ENCODE measurements at regions not wholly inside any gene's neighbourhood (a gene's known extent, or its start where the extent isn't known, plus 50 kb on each side); places are given as distances from the start of the nearest gene placed in this dataset.

GRCh38 chr7:35477609-35478008, 217.3 kb downstream of the HERPUD2 start:
- intact Hi-C loops (cut with DNase I), result no loop called here

GRCh38 chr7:35474100-35474499, 220.2 kb upstream of the TBX20 start:
- DNase-seq, result no peak
- no peaks in the 10 kb centered on the region for H3K36me3 ChIP-seq (replicated peaks in 1 of 2)
- TF ChIP-seq POLR2A (IDR thresholded peaks at IDR 0.05) (no peak), CTCF (IDR thresholded peaks at IDR 0.05) (no peak)
- 79 to 94% (median 87%) methylated on average over 1 of the region's 1 CpG for WGBS, 4 donors
- no peaks in the 10 kb centered on the region for H3K4me1 ChIP-seq (replicated peaks in 1 of 2)
- intact Hi-C loops (cut with DNase I), result no loop called here
- H3K4me3 ChIP-seq, result no peak overlapping the region
- peaks cover 0 to 8% (median 0%) of the 10 kb centered on the region in 3 donors for H3K9me3 ChIP-seq (replicated peaks in 1 of 3)
- no peak overlapping the region for H3K27ac ChIP-seq
- H3K27me3 ChIP-seq, result no peaks in the 10 kb centered on the region

More at GRCh38 chr7:35477609-35478008, 217.3 kb downstream of the HERPUD2 start:
- TF ChIP-seq CTCF (IDR thresholded peaks at IDR 0.05) (no peak), POLR2A (IDR thresholded peaks at IDR 0.05) (no peak)
- Histone ChIP-seq H3K27me3 (no peaks in the 10 kb centered on the region), H3K27ac (no peak overlapping the region), H3K36me3 (replicated peaks in 1 of 2) (no peaks in the 10 kb centered on the region), H3K4me1 (replicated peaks in 1 of 2) (no peaks in the 10 kb centered on the region), H3K4me3 (no peak overlapping the region), H3K9me3 (replicated peaks in 1 of 3) (peaks cover 0 to 8% (median 0%) of the 10 kb centered on the region in 3 donors)
- 68 to 79% (median 70%) methylated on average over 6 of the region's 6 CpGs for WGBS, 4 donors
- no peak for DNase-seq

- no peaks in the 10 kb centered on the region for H3K9me3 ChIP-seq (replicated peaks in 1 of 3)
- H3K36me3 ChIP-seq (replicated peaks in 1 of 2), result no peaks in the 10 kb centered on the region
- no peaks in the 10 kb centered on the region for H3K4me1 ChIP-seq (replicated peaks in 1 of 2)
- intact Hi-C loops (cut with DNase I), result no loop called here
- no peaks in the 10 kb centered on the region for H3K27me3 ChIP-seq
- no peak overlapping the region for H3K27ac ChIP-seq
- no peak for TF ChIP-seq POLR2A (IDR thresholded peaks at IDR 0.05)
- no peak for TF ChIP-seq CTCF (IDR thresholded peaks at IDR 0.05)
- no peak overlapping the region for H3K4me3 ChIP-seq
- WGBS, 4 donors, result 61 to 72% (median 67%) methylated on average over 5 of the region's 5 CpGs
- DNase-seq, result no peak
Observed at GRCh38 chr7:35468606-35469005, 214.7 kb upstream of the TBX20 start.

GRCh38 chr7:35467456-35467978, 213.6 kb upstream of the TBX20 start:
- Histone ChIP-seq H3K27ac (no peak overlapping the region), H3K36me3 (replicated peaks in 1 of 2) (no peaks in the 10 kb centered on the region), H3K4me1 (replicated peaks in 1 of 2) (no peaks in the 10 kb centered on the region), H3K4me3 (no peak overlapping the region), H3K27me3 (no peaks in the 10 kb centered on the region), H3K9me3 (replicated peaks in 1 of 3) (no peaks in the 10 kb centered on the region)
- WGBS, 4 donors, result 55 to 77% (median 66%) methylated on average over 3 of the region's 3 CpGs
- no peak for TF ChIP-seq CTCF (IDR thresholded peaks at IDR 0.05)
- no peak for TF ChIP-seq POLR2A (IDR thresholded peaks at IDR 0.05)
- intact Hi-C loops (cut with DNase I), result no loop called here
- DNase-seq, result no peak
